ENCODE measurements at regions not wholly inside any gene's neighbourhood (a gene's known extent, or its start where the extent isn't known, plus 50 kb on each side); places are given as distances from the start of the nearest gene placed in this dataset.

GRCh38 chr13:82847595-82847994 lies 1034.7 kb downstream of the SLITRK1 start:
- TF ChIP-seq POLR2AphosphoS5 (IDR thresholded peaks at IDR 0.05; ENCODE audit: low read depth) = no peak
- peak; percentile 46 to 53 for TF ChIP-seq CTCF (conservative IDR thresholded peaks at IDR 0.05; ENCODE audit: low read depth in 2 of 2)
